AG04449 (cell line): ENCODE measurements at regions not wholly inside any gene's neighbourhood (a gene's known extent, or its start where the extent isn't known, plus 50 kb on each side); places are given as distances from the start of the nearest gene placed in this dataset.

ENCODE experiments used
- CTCF ChIA-PET: fragments of 350-600 bp; formaldehyde crosslinking; extraction: SDS; loops from one replicate; lab custom pipeline; 2021; ENCODE audit warnings: antibody characterized with exemption; lab: Yijun Ruan, JAX
- POLR2A ChIA-PET: fragments of 400-600, 350-600 bp; formaldehyde crosslinking; extraction: SDS; loops from one replicate; lab custom pipeline; 2020; ENCODE audit warnings: antibody characterized with exemption, inconsistent platforms; lab: Yijun Ruan, JAX
- DNase-seq: peaks from one replicate; pipeline ENCODE4 v3.0.0-alpha.2; 2010; ENCODE audit warnings: low read depth, low spot score
- H3K4me3 ChIP-seq: 2 replicates; pipeline ENCODE4 v1.5.1; 2011; ENCODE audit warnings: low read depth, mild to moderate bottlenecking, control low read depth, low read length
- TF ChIP-seq, protein P1 (sequence below): IDR thresholded peaks from one replicate; pipeline ENCODE4 v1.5.1; 2011; ENCODE audit warnings: mild to moderate bottlenecking, moderate library complexity, low read length, control low read depth, inconsistent platforms; ENCODE audit not compliant: insufficient read depth; ENCODE audit errors: missing control alignments

DNA sequence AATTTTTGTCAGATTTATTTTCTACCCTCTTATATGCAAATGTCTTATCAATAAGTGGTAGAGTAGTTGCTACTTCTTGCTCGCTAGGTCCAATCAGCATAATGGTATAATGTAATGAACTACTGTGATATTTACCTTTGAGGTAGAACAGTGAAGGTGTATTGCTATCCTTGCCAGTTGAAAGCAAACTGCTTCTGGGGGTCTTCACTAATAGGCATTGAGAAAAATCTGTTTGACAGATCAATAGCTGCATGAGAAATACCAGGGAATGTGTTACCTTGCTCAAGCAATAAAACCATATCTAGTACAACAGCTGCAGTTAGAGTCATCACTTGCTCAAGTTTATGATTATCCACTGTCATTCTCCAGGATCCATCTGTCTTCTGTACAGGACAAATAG, 50.1 kb upstream of the EFEMP1 start:
- no peak overlapping the region for H3K4me3 ChIP-seq
- no peak for DNase-seq
- ChIA-PET CTCF (interaction anchor here (6.7 kb wide), 1 partner anchor 13 kb away, joined by 50 read pairs; no protein-coding TSS in a partner anchor), POLR2A (no interaction called here)
- TF ChIP-seq, protein P1, sequence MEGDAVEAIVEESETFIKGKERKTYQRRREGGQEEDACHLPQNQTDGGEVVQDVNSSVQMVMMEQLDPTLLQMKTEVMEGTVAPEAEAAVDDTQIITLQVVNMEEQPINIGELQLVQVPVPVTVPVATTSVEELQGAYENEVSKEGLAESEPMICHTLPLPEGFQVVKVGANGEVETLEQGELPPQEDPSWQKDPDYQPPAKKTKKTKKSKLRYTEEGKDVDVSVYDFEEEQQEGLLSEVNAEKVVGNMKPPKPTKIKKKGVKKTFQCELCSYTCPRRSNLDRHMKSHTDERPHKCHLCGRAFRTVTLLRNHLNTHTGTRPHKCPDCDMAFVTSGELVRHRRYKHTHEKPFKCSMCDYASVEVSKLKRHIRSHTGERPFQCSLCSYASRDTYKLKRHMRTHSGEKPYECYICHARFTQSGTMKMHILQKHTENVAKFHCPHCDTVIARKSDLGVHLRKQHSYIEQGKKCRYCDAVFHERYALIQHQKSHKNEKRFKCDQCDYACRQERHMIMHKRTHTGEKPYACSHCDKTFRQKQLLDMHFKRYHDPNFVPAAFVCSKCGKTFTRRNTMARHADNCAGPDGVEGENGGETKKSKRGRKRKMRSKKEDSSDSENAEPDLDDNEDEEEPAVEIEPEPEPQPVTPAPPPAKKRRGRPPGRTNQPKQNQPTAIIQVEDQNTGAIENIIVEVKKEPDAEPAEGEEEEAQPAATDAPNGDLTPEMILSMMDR: no peak

DNA sequence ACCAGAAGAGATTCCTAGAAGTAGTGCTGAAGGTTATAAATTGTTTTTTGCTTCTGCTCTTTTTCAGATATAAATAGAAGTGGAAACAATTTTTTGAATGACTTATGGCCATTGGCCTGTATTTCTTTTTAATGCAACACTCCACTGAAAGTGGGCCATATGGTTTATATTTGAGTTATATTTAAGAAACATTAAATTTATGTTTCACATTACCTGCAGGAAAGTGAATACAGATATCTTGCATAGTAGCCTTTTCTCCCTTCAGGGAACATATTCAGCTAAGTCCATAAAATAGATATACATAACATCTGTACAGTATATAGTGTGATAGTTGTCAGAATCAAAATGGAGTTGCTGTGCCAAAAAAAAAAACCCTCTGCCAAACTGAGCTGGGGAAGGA, 53.1 kb upstream of the EFEMP1 start:
- DNase-seq: no peak
- no peak overlapping the region for H3K4me3 ChIP-seq
- POLR2A ChIA-PET: no interaction called here
- CTCF ChIA-PET: interaction anchor here (1.0 to 6.2 kb wide), 3 partner anchors 10 to 205 kb away, joined by 3 to 46 read pairs (median 5); no protein-coding TSS in a partner anchor
- TF ChIP-seq, protein P1: no peak

DNA sequence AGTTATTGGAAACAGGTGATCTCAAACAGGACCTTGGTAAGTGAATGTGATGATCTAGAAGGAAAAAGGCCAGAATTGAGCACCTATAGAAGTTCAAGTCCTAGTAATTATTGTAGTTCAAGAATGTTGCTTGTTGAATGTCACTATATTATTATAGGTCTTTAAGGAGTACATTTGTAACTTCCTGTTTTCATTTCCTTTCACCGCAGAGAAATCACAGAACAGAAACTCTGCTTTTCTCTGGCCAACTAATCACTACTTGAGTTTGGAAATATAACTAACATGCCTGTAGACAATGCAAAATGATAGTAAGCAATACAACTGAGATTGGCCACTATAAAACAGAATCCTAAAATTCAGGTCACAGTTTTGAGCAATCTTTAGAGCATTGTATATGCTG, 61.8 kb upstream of the EFEMP1 start:
- CTCF ChIA-PET: no interaction called here
- POLR2A ChIA-PET: no interaction called here

DNA sequence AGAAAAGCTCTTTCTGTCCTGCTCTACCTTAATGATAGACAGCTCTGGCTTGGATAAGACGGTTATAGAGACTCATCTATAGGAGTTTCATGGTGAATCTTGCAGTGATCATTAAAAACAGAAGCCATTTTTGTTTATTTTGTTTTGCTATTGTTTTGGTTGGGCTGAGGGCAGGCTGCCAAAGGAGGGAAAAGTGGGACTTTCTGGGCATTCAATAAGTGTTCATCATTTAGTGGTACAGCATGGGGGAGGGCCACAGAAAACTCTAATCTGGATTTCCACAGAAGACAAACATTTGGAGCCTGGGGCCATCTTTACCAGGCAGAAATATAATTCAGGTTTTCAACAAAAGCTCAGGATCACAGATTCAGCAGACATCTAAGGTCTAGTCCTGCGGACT, 62.4 kb upstream of the EFEMP1 start:
- H3K4me3 ChIP-seq: no peak overlapping the region
- TF ChIP-seq, protein P1: no peak
- CTCF ChIA-PET: interaction anchor here (1.2 to 3.1 kb wide), 3 partner anchors 9 to 25 kb away, joined by 4 to 19 read pairs (median 5); no protein-coding TSS in a partner anchor
- POLR2A ChIA-PET: no interaction called here
- DNase-seq: no peak

More for the DNA sequence above, 61.8 kb upstream of the EFEMP1 start:
- DNase-seq: no peak
- TF ChIP-seq, protein P1: no peak
- no peak overlapping the region for H3K4me3 ChIP-seq

DNA sequence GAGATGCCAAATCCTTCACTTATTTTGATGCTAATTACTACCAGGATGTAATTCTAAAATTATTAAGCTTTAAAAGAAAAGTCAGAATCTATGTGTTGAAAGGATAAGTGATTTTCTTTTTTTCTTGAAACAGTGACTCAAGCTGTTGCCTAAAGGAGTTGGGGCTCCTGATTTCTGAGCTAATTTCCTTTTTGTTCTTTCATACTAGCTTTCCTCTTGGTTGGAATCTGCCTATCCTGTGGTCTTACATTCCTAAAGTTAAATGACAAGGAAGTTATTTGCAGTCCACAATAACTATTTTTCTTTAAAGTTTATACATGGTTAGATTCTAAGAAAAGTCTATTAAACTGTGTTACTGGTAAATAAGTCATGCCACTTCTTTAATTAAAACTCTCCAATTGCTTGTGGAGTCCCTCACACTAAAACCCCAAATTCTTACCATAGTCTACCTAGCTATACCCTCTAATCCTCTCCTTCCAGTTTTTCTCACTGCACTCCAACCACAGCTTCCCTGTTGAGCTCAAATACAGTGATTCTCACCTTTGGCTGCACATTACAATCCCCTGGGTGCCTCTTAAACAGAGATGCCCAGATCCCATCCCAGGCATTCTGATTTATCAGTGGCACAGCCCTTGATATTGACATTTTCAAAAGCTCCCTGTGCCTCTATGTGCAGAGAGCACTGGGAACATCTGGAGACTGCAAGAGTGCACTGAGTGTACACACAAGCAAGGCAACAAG, 63.3 kb upstream of the EFEMP1 start:
- ChIA-PET CTCF (interaction anchor here (0.6 to 3.1 kb wide), 9 partner anchors 10 to 292 kb away, joined by 3 to 19 read pairs (median 4); no protein-coding TSS in a partner anchor), POLR2A (no interaction called here)
- no peak overlapping the region for H3K4me3 ChIP-seq
- TF ChIP-seq, protein P1: no peak
- DNase-seq: no peak

DNA sequence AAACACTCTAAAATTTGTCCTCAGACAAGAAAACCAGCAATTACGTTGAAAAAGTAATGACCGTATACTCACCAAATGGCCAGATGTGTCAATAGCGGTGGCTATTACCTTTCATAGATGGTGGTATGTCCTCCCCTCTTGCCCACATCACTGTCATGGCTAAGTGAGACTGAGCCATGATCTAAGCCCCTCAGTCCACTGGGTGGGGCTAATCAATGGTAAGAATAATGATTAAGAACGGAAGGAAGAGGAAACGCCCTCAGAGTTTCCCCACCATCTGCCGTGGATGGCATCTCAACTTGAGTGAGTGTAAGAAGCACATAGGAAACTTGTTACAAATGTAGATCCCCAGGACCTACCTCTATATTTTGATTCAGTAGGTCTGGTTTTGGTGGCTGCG, 65.8 kb upstream of the EFEMP1 start:
- ChIA-PET CTCF (interaction anchor here (1.1 to 1.8 kb wide), 2 partner anchors 25 to 218 kb away, joined by 3 to 6 read pairs; no protein-coding TSS in a partner anchor), POLR2A (no interaction called here)
- no peak overlapping the region for H3K4me3 ChIP-seq
- no peak for DNase-seq
- TF ChIP-seq, protein P1: no peak
